IPS-18a (cell line): ENCODE measurements at regions not wholly inside any gene's neighbourhood (a gene's known extent, or its start where the extent isn't known, plus 50 kb on each side); places are given as distances from the start of the nearest gene placed in this dataset.

Source experiments
- H3K27ac ChIP-seq: one replicate; pipeline ENCODE4 v1.5.1; 2013; ENCODE audit warnings: low read length
- H3K27me3 ChIP-seq: one replicate; pipeline ENCODE4 v1.6.1; 2013; ENCODE audit warnings: mild to moderate bottlenecking, low read length; ENCODE audit not compliant: control insufficient read depth, insufficient read depth
- H3K36me3 ChIP-seq: one replicate; pipeline ENCODE4 v1.6.1; 2013; ENCODE audit warnings: low read depth, low read length; ENCODE audit not compliant: control insufficient read depth
- H3K4me1 ChIP-seq: one replicate; pipeline ENCODE4 v1.6.1; 2013; ENCODE audit warnings: low read depth, low read length; ENCODE audit not compliant: control insufficient read depth
- H3K4me3 ChIP-seq: one replicate; pipeline ENCODE4 v1.5.1; 2013; ENCODE audit warnings: low read length
- H3K9ac ChIP-seq: one replicate; pipeline ENCODE4 v1.6.1; 2013; ENCODE audit warnings: mild to moderate bottlenecking, low read length, moderate library complexity
- H3K9me3 ChIP-seq: one replicate; pipeline ENCODE4 v1.6.1; 2013; ENCODE audit warnings: low read depth, low read length; ENCODE audit not compliant: control insufficient read depth

GRCh38 chr9:118148990-118149389 lies 444.8 kb downstream of the TLR4 start:
- Histone ChIP-seq H3K36me3 (no peaks in the 10 kb centered on the region), H3K27ac (no peak overlapping the region), H3K27me3 (no peaks in the 10 kb centered on the region), H3K4me1 (no peaks in the 10 kb centered on the region), H3K9ac (no peak overlapping the region), H3K4me3 (no peak overlapping the region), H3K9me3 (no peaks in the 10 kb centered on the region)

- H3K36me3 ChIP-seq, result no peaks in the 10 kb centered on the region
- no peak overlapping the region for H3K4me3 ChIP-seq
- H3K4me1 ChIP-seq, result no peaks in the 10 kb centered on the region
- no peak overlapping the region for H3K27ac ChIP-seq
- no peak overlapping the region for H3K9ac ChIP-seq
- H3K27me3 ChIP-seq, result no peaks in the 10 kb centered on the region
- no peaks in the 10 kb centered on the region for H3K9me3 ChIP-seq
Observed at GRCh38 chr9:118156846-118157245, 452.6 kb downstream of the TLR4 start.

GRCh38 chr9:118162716-118163115 lies 458.5 kb downstream of the TLR4 start:
- Histone ChIP-seq H3K9me3 (no peaks in the 10 kb centered on the region), H3K27me3 (no peaks in the 10 kb centered on the region), H3K27ac (no peak overlapping the region), H3K9ac (no peak overlapping the region), H3K36me3 (no peaks in the 10 kb centered on the region), H3K4me3 (no peak overlapping the region), H3K4me1 (no peaks in the 10 kb centered on the region)

GRCh38 chr9:118163751-118164150 lies 459.5 kb downstream of the TLR4 start:
- Histone ChIP-seq H3K9me3 (no peaks in the 10 kb centered on the region), H3K36me3 (no peaks in the 10 kb centered on the region), H3K4me1 (no peaks in the 10 kb centered on the region), H3K27me3 (no peaks in the 10 kb centered on the region), H3K27ac (no peak overlapping the region), H3K4me3 (no peak overlapping the region), H3K9ac (no peak overlapping the region)

GRCh38 chr9:118165451-118165850 lies 461.2 kb downstream of the TLR4 start:
- Histone ChIP-seq H3K36me3 (no peaks in the 10 kb centered on the region), H3K27me3 (no peaks in the 10 kb centered on the region), H3K27ac (no peak overlapping the region), H3K4me1 (no peaks in the 10 kb centered on the region), H3K4me3 (no peak overlapping the region), H3K9ac (no peak overlapping the region), H3K9me3 (no peaks in the 10 kb centered on the region)

GRCh38 chr9:118170032-118170955 lies 466.1 kb downstream of the TLR4 start:
- no peak overlapping the region for H3K27ac ChIP-seq
- H3K9ac ChIP-seq, result no peak overlapping the region
- no peaks in the 10 kb centered on the region for H3K4me1 ChIP-seq
- no peak overlapping the region for H3K4me3 ChIP-seq
- H3K9me3 ChIP-seq, result no peaks in the 10 kb centered on the region
- no peaks in the 10 kb centered on the region for H3K36me3 ChIP-seq
- no peaks in the 10 kb centered on the region for H3K27me3 ChIP-seq

- Histone ChIP-seq H3K27ac (no peak overlapping the region), H3K9ac (no peak overlapping the region), H3K27me3 (no peaks in the 10 kb centered on the region), H3K9me3 (no peaks in the 10 kb centered on the region), H3K36me3 (no peaks in the 10 kb centered on the region), H3K4me1 (no peaks in the 10 kb centered on the region), H3K4me3 (no peak overlapping the region)
Observed at GRCh38 chr9:118177241-118177640, 473.0 kb downstream of the TLR4 start.

- H3K4me3 ChIP-seq, result no peak overlapping the region
- H3K27ac ChIP-seq, result no peak overlapping the region
- H3K9ac ChIP-seq, result no peak overlapping the region
- H3K9me3 ChIP-seq, result no peaks in the 10 kb centered on the region
- H3K4me1 ChIP-seq, result no peaks in the 10 kb centered on the region
- H3K27me3 ChIP-seq, result no peaks in the 10 kb centered on the region
- H3K36me3 ChIP-seq, result no peaks in the 10 kb centered on the region
Observed at GRCh38 chr9:118183576-118183975, 479.4 kb downstream of the TLR4 start.

- Histone ChIP-seq H3K27me3 (no peaks in the 10 kb centered on the region), H3K27ac (no peak overlapping the region), H3K4me1 (no peaks in the 10 kb centered on the region)
Observed at GRCh38 chr9:118187408-118187807, 483.2 kb downstream of the TLR4 start.

GRCh38 chr9:118189615-118190014 lies 485.4 kb downstream of the TLR4 start:
- H3K4me1 ChIP-seq, result no peaks in the 10 kb centered on the region
- no peaks in the 10 kb centered on the region for H3K36me3 ChIP-seq
- no peak overlapping the region for H3K27ac ChIP-seq
- H3K9ac ChIP-seq, result no peak overlapping the region
- no peaks in the 10 kb centered on the region for H3K9me3 ChIP-seq
- no peaks in the 10 kb centered on the region for H3K27me3 ChIP-seq
- H3K4me3 ChIP-seq, result no peak overlapping the region

More at GRCh38 chr9:118187408-118187807, 483.2 kb downstream of the TLR4 start:
- Histone ChIP-seq H3K4me3 (no peak overlapping the region), H3K36me3 (no peaks in the 10 kb centered on the region), H3K9ac (no peak overlapping the region), H3K9me3 (no peaks in the 10 kb centered on the region)

GRCh38 chr9:118192807-118193206 lies 488.6 kb downstream of the TLR4 start:
- H3K27me3 ChIP-seq, result no peaks in the 10 kb centered on the region
- H3K27ac ChIP-seq, result no peak overlapping the region
- no peak overlapping the region for H3K4me3 ChIP-seq
- H3K9ac ChIP-seq, result no peak overlapping the region
- H3K36me3 ChIP-seq, result no peaks in the 10 kb centered on the region
- H3K9me3 ChIP-seq, result no peaks in the 10 kb centered on the region
- H3K4me1 ChIP-seq, result no peaks in the 10 kb centered on the region

GRCh38 chr9:118209343-118209742 lies 505.1 kb downstream of the TLR4 start:
- Histone ChIP-seq H3K9me3 (no peaks in the 10 kb centered on the region), H3K36me3 (no peaks in the 10 kb centered on the region), H3K4me1 (no peaks in the 10 kb centered on the region), H3K4me3 (no peak overlapping the region), H3K27me3 (no peaks in the 10 kb centered on the region), H3K9ac (no peak overlapping the region), H3K27ac (no peak overlapping the region)
